Left lung (tissue), 4 donors: ENCODE measurements at regions not wholly inside any gene's neighbourhood (a gene's known extent, or its start where the extent isn't known, plus 50 kb on each side); places are given as distances from the start of the nearest gene placed in this dataset.

Experiments
- ATAC-seq: fragments of 200-7000 bp; cut with Tn5 transposase; one replicate; pipeline ENCODE4 v1.9.1; 2020; ENCODE audit warnings: moderate library complexity
- DNase-seq, 4 donors: peaks; one replicate each; pipeline ENCODE4 v3.0.0-alpha.2; 2013 to 2020
- H3K27ac ChIP-seq, 2 donors: fragments of 200-600 bp; sonication (generic) in 1 of 2; one replicate each; pipeline versions ENCODE4 v1.5.0 to v1.8.0; 2020 to 2021
- H3K27me3 ChIP-seq, 2 donors: fragments of 200-600 bp; sonication (generic) in 1 of 2; one replicate each; pipeline versions ENCODE4 v1.5.0 to v1.8.0; 2020 to 2021
- H3K36me3 ChIP-seq, 2 donors: fragments of 200-600 bp; sonication (generic) in 1 of 2; one replicate each; pipeline versions ENCODE4 v1.5.0 to v1.8.0; 2020 to 2021
- H3K4me1 ChIP-seq, 2 donors: fragments of 200-600 bp; one replicate each; pipeline ENCODE4 v1.8.0; 2021
- H3K4me3 ChIP-seq, 2 donors: fragments of 200-600 bp; sonication (generic) in 1 of 2; one replicate each; pipeline versions ENCODE4 v1.5.0 to v1.8.0; 2020 to 2021; ENCODE audit warnings: mild to moderate bottlenecking in 1 of 2
- H3K9me3 ChIP-seq, 2 donors: fragments of 200-600 bp; sonication (generic) in 1 of 2; one replicate each; pipeline versions ENCODE4 v1.5.0 to v1.8.0; 2020 to 2021
- intact Hi-C, 2 donors: fragments of 100-400 bp; cut with DNase I; formaldehyde crosslinking; loops; one replicate each; pipeline versions ENCODE4 v1.11.2 to v1.14.2; 2022
- TF ChIP-seq, protein P1 (sequence below), 2 donors: fragments of 200-600 bp; sonication (generic) in 1 of 2; IDR thresholded peaks; one replicate each; pipeline versions ENCODE4 v1.5.0 to v1.8.0; 2021; ENCODE audit warnings: antibody characterized with exemption in 2 of 2
- donor health status: DM: no; HTN: yes; CAD: no.
- donor health status: DM: no; HTN: no; CAD: no.

DNA sequence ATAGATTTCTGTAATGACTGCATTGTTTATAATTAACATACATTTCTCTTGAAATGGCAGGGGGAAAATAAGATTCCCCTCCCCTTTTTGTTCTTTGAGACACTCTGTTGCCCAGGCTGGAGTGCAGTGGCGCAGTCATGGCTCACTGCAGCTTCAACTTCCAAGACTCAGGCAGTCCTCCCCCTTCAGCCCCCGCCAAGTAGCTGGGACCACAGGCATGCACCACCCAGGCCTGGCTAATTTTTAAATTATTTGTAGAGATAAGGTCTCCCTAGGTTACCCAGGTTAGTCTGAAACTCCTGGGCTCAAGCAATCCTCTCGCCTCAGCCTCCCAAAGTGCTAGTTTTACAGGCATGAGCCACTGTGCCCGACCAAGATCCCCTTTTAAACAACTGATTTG, 67.7 kb downstream of the KATNIP start:
- Histone ChIP-seq H3K4me1 (no peaks in the 10 kb centered on the region), H3K27me3 (no peaks in the 10 kb centered on the region), H3K27ac (no peak overlapping the region), H3K4me3 (no peak overlapping the region), H3K9me3 (no peaks in the 10 kb centered on the region), H3K36me3 (peaks cover 0 to 15% of the 10 kb centered on the region in 2 donors)
- no peak for ATAC-seq
- TF ChIP-seq, protein P1, sequence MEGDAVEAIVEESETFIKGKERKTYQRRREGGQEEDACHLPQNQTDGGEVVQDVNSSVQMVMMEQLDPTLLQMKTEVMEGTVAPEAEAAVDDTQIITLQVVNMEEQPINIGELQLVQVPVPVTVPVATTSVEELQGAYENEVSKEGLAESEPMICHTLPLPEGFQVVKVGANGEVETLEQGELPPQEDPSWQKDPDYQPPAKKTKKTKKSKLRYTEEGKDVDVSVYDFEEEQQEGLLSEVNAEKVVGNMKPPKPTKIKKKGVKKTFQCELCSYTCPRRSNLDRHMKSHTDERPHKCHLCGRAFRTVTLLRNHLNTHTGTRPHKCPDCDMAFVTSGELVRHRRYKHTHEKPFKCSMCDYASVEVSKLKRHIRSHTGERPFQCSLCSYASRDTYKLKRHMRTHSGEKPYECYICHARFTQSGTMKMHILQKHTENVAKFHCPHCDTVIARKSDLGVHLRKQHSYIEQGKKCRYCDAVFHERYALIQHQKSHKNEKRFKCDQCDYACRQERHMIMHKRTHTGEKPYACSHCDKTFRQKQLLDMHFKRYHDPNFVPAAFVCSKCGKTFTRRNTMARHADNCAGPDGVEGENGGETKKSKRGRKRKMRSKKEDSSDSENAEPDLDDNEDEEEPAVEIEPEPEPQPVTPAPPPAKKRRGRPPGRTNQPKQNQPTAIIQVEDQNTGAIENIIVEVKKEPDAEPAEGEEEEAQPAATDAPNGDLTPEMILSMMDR (IDR thresholded peaks at IDR 0.05): no peak
- intact Hi-C loops: no loop called here
- no peak for DNase-seq

DNA sequence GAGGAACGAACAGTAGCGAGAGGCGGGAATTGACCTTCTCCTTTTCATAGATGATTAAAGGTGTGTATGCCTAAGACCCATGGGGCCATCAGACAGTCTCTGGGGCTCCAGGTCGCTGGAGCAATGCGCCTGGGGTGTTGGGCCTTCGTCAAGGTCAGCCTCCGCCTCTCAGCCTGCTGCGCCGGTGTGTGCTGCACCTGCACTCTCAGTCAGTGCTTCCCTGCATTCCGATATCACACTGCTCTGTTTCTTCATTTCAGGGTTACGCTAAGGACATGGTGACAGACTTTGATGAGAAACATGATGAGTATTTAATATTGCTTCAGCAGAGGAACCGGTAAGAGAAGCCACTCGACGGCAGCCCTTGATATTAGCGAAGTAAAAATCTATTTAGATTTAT, 68.2 kb downstream of the KATNIP start:
- H3K4me1 ChIP-seq: no peaks in the 10 kb centered on the region
- no peaks in the 10 kb centered on the region for H3K27me3 ChIP-seq
- H3K36me3 ChIP-seq: peaks cover 0 to 20% of the 10 kb centered on the region in 2 donors
- TF ChIP-seq, protein P1 (IDR thresholded peaks at IDR 0.05): no peak
- H3K4me3 ChIP-seq: no peak overlapping the region
- intact Hi-C loops: no loop called here
- no peaks in the 10 kb centered on the region for H3K9me3 ChIP-seq
- ATAC-seq (no peak), DNase-seq (no peak)
- no peak overlapping the region for H3K27ac ChIP-seq

- Histone ChIP-seq H3K27me3 (no peaks in the 10 kb centered on the region), H3K4me1 (no peaks in the 10 kb centered on the region), H3K27ac (no peak overlapping the region), H3K9me3 (no peaks in the 10 kb centered on the region), H3K4me3 (no peak overlapping the region), H3K36me3 (peaks cover 0 to 24% of the 10 kb centered on the region in 2 donors)
- TF ChIP-seq, protein P1 (IDR thresholded peaks at IDR 0.05): no peak
- ATAC-seq (no peak), DNase-seq (no peak)
- intact Hi-C loops: no loop called here
Measured at GRCh38 chr16:27618606-27619327, 68.8 kb downstream of the KATNIP start.

DNA sequence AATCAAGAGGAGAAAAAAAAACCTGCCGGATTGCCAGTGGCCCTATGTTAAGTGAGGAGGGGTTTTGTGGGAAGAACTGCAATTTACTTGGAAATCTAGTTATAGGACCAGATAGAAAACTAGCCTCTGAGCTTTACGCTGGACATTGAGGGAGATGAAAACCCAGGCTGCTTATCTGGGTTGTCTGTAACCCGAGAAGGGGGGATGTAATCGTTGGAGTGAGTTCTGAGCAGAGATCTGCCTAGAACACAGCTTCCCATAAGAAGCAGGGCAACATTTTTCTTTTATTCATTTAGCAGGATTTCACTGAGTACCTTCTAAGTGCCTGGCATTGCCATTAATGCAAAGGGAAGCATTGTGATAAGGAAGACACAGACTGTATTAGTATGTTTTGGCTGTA, 70.6 kb downstream of the KATNIP start:
- Histone ChIP-seq H3K27me3 (no peaks in the 10 kb centered on the region), H3K4me3 (no peak overlapping the region), H3K4me1 (peaks cover 0 to under 1% of the 10 kb centered on the region in 2 donors), H3K9me3 (no peaks in the 10 kb centered on the region), H3K36me3 (peaks cover 0 to 24% of the 10 kb centered on the region in 2 donors), H3K27ac (no peak overlapping the region)
- ATAC-seq: no peak
- intact Hi-C loops: no loop called here
- TF ChIP-seq, protein P1 (IDR thresholded peaks at IDR 0.05): no peak
- DNase-seq: no peak

DNA sequence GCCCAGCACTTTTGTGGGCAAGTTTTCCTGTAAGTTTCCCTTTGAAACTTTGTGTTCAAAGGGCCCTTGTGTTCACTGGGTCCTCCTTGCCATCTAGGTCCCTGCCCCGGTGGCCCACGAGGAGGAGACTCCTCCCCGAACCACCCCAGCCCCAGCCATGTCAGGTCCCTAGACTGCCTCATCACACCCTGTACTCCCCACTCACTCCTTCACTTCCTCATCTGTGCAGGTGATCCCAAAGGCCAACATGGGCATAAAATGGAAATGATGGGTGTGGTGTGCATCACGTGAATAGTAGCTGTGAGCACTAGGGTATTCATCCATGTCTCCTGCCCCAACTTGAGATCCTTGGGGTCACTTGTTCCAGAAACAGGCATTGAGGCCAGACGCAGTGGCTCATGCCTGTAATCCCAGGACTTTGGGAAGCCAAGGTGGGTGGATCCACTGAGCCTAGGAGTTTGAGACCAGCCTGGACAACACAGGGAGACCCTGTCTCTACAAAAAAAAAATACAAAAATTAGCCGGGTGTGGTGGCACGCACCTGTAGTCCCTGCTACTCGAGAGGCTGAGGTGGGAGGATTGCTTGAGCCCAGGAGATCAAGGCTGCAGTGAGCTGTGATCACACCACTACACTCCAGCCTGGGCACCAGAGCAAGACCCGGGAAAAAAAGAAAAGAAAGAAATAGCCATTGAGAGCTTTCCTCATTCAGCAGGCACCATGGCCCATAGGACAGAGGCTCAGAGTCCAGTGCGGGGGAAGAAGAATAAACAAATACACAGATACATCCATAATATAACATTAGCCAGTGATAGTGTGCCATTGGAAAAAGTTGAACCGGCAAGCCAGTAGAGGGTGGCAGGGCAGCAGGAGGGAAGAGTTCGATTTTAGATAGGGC, 74.5 kb downstream of the KATNIP start:
- Histone ChIP-seq H3K4me3 (no peak overlapping the region), H3K4me1 (peaks cover 0 to 7% of the 10 kb centered on the region in 2 donors), H3K27me3 (no peaks in the 10 kb centered on the region), H3K27ac (no peak overlapping the region), H3K36me3 (peaks cover 0 to 13% of the 10 kb centered on the region in 2 donors), H3K9me3 (no peaks in the 10 kb centered on the region)
- TF ChIP-seq, protein P1 (IDR thresholded peaks at IDR 0.05): no peak
- ATAC-seq: no peak
- intact Hi-C loops: no loop called here
- no peak for DNase-seq
